Testis (tissue), 2 donors: ENCODE measurements at regions not wholly inside any gene's neighbourhood (a gene's known extent, or its start where the extent isn't known, plus 50 kb on each side); places are given as distances from the start of the nearest gene placed in this dataset.

ENCODE experiments used
- DNase-seq: peaks from one replicate; pipeline ENCODE4 v3.0.0-alpha.2; 2019
- H3K27ac ChIP-seq, 2 donors: fragments of 200-600 bp; sonication (generic); one replicate each; pipeline ENCODE4 v1.5.1; 2019
- H3K27me3 ChIP-seq: fragments of 200-600 bp; sonication (generic); one replicate; pipeline ENCODE4 v1.5.1; 2019
- H3K36me3 ChIP-seq: fragments of 200-600 bp; sonication (generic); one replicate; pipeline ENCODE4 v1.5.1; 2017; ENCODE audit warnings: low read depth; ENCODE audit errors: missing control alignments
- H3K4me1 ChIP-seq: fragments of 200-600 bp; sonication (generic); one replicate; pipeline ENCODE4 v1.5.1; 2019
- H3K4me3 ChIP-seq, 2 donors: fragments of 200-600 bp; sonication (generic); one replicate each; pipeline ENCODE4 v1.5.1; 2017 to 2019
- H3K9me3 ChIP-seq: fragments of 200-600 bp; sonication (generic); one replicate; pipeline ENCODE4 v1.5.1; 2017
- POLR2A ChIP-seq: fragments of 450-650 bp; IDR thresholded peaks from one replicate; pipeline ENCODE4 v1.6.1; 2017; ENCODE audit warnings: antibody characterized with exemption, mild to moderate bottlenecking, moderate library complexity
- WGBS, 2 donors: methylation state at CpG; one replicate each; pipeline ENCODE4 v1.1.5; 2018; 5-methylcytosine and 5-hydroxymethylcytosine counted together
- intact Hi-C: fragments of 100-400 bp; cut with DNase I; formaldehyde crosslinking; loops from one replicate; pipeline ENCODE4 v1.15.1; 2023; ENCODE audit warnings: low total_unique reads
- TF ChIP-seq, protein P1 (sequence below), 3 experiments: fragments of 450-650 bp in 2 of 3; fragments of 200-600 bp in 1 of 3; sonication (generic) in 1 of 3; IDR thresholded peaks; one replicate each; pipeline ENCODE4 v1.5.1; 2016 to 2019; ENCODE audit warnings: antibody characterized with exemption in 3 of 3, mild to moderate bottlenecking in 2 of 3, moderate library complexity in 1 of 3

DNA sequence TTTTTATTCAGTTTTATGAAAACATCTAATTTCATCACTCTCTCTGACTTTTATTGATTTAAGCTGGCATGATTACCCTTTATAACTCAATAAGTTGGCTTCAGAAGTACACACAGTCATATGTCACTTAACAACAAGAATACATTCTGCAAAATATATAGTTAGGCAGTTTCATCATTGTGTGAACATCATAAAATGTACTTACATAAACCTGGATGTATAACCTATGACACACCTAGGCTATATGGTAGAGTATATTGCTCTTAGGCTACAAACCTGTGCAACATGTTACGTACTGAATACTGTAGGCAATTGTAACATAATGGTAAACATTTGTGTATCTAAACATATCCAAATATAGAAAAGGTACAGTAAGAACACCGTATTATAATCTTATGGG, 362.2 kb upstream of the BTBD3 start:
- TF ChIP-seq, protein P1, sequence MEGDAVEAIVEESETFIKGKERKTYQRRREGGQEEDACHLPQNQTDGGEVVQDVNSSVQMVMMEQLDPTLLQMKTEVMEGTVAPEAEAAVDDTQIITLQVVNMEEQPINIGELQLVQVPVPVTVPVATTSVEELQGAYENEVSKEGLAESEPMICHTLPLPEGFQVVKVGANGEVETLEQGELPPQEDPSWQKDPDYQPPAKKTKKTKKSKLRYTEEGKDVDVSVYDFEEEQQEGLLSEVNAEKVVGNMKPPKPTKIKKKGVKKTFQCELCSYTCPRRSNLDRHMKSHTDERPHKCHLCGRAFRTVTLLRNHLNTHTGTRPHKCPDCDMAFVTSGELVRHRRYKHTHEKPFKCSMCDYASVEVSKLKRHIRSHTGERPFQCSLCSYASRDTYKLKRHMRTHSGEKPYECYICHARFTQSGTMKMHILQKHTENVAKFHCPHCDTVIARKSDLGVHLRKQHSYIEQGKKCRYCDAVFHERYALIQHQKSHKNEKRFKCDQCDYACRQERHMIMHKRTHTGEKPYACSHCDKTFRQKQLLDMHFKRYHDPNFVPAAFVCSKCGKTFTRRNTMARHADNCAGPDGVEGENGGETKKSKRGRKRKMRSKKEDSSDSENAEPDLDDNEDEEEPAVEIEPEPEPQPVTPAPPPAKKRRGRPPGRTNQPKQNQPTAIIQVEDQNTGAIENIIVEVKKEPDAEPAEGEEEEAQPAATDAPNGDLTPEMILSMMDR (IDR thresholded peaks at IDR 0.05): no peak
- TF ChIP-seq POLR2A: no peak
- no peak overlapping the region for H3K27ac ChIP-seq
- H3K27me3 ChIP-seq: no peaks in the 10 kb centered on the region
- intact Hi-C loops: no loop called here
- DNase-seq: no peak
- H3K36me3 ChIP-seq: no peaks in the 10 kb centered on the region
- no peaks in the 10 kb centered on the region for H3K9me3 ChIP-seq
- H3K4me1 ChIP-seq: no peaks in the 10 kb centered on the region
- 94 to 95% methylated on average over 2 of the region's 2 CpGs for WGBS, 2 donors
- no peak overlapping the region for H3K4me3 ChIP-seq

DNA sequence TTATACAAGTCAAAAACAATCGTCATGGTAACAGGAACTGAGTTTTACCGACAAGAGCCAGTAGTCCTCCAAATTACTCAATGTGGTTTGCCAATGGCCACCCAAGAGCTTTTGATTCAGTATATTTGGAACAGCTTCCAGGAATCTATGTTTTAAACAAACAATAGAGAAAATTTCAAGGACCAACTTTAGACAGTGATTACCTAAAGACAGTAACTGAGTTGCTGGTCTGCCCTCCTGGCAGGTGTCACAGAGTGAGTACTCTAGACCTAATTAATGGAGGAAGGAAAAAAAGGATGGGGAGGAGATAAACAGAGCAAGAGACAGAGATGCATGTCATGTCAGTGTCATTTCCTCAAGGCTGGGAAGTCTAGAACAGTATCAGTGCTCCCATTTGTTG, 361.3 kb upstream of the BTBD3 start:
- 57 to 61% methylated on average over 2 of the region's 2 CpGs for WGBS, 2 donors
- TF ChIP-seq, protein P1 (IDR thresholded peaks at IDR 0.05): no peak
- no peak for TF ChIP-seq POLR2A
- intact Hi-C loops: no loop called here
- Histone ChIP-seq H3K9me3 (no peaks in the 10 kb centered on the region), H3K4me3 (no peak overlapping the region), H3K4me1 (no peaks in the 10 kb centered on the region), H3K27ac (no peak overlapping the region), H3K36me3 (no peaks in the 10 kb centered on the region), H3K27me3 (no peaks in the 10 kb centered on the region)
- no peak for DNase-seq

DNA sequence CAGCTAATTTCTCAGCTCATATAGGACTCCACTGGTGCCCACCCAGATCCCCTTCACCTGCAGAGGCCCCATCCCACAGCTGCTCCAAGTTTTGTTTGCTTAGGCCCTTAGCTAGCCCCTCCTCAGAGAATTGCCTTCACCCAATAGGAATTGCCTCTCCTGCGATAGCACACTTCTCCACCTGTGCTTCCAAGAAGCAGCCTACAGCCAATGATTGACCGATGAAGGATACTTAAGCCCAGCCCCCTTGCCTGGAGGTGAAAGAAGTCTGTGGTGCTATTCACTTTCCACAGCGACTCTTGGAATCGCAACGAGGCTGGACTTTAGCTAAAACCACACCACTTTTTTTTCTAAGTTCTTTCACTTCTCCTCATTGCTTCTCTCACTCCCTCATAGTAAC, 353.2 kb upstream of the BTBD3 start:
- Histone ChIP-seq H3K9me3 (no peaks in the 10 kb centered on the region), H3K27me3 (no peaks in the 10 kb centered on the region), H3K27ac (no peak overlapping the region), H3K36me3 (no peaks in the 10 kb centered on the region), H3K4me3 (no peak overlapping the region), H3K4me1 (no peaks in the 10 kb centered on the region)
- 70 to 76% methylated on average over 5 of the region's 5 CpGs for whole genome bisulfite sequencing, 2 donors
- intact Hi-C loops: no loop called here
- no peak for DNase-seq
- TF ChIP-seq, protein P1 (IDR thresholded peaks at IDR 0.05): no peak
- no peak for TF ChIP-seq POLR2A

DNA sequence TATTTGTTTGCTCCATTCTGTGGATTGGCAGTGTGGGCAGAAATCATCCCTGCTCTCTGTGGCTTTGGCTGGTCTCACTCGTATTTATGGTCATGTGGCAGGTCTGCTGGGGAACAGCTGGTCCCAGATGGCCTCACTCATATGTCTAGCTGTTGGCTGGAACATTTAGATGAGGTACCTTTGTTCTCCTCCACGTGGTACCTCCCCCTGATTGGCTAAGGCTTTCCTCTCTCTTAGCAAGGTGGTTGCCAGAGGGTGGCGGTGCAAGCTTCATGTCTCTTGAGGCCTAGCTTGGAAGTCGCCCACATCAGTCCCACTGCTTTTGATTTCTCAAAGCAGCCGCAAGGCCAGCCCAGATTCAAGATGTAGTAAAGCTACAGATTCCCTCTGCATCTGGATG, 348.5 kb upstream of the BTBD3 start:
- no peak for DNase-seq
- Histone ChIP-seq H3K4me1 (no peaks in the 10 kb centered on the region), H3K27ac (no peak overlapping the region), H3K4me3 (no peak overlapping the region), H3K27me3 (no peaks in the 10 kb centered on the region), H3K9me3 (no peaks in the 10 kb centered on the region), H3K36me3 (no peaks in the 10 kb centered on the region)
- TF ChIP-seq POLR2A: no peak
- TF ChIP-seq, protein P1 (IDR thresholded peaks at IDR 0.05): no peak
- intact Hi-C loops: no loop called here
- 55 to 59% methylated on average over 5 of the region's 5 CpGs for WGBS, 2 donors

DNA sequence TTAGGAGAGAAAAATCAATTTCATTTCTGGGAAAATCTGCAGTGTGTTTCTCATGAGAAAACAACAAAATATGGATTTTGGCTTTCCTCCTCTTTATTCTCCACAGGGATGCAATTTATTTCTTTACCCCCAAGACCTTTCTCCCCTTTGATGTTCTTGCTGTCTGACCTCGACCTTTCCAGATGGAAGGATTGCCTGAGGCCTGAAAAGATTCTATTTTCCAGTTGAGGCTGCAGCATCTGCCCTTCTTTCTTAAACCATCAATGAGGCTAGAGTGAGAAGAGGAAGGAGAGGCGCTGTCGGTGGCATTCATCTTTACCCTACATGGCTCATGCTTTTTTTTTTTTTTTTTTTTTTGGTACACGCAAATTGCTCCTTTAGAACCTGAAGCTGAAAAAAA, 344.2 kb upstream of the BTBD3 start:
- WGBS, 2 donors: 66 to 69% methylated on average over 4 of the region's 4 CpGs
- intact Hi-C loops: no loop called here
- Histone ChIP-seq H3K4me3 (no peak overlapping the region), H3K27ac (no peak overlapping the region), H3K36me3 (no peaks in the 10 kb centered on the region), H3K4me1 (no peaks in the 10 kb centered on the region), H3K9me3 (no peaks in the 10 kb centered on the region), H3K27me3 (no peaks in the 10 kb centered on the region)
- no peak for TF ChIP-seq POLR2A
- DNase-seq: no peak
